Naive thymus-derived CD4-positive, alpha-beta T cell (primary cell): ENCODE measurements at regions not wholly inside any gene's neighbourhood (a gene's known extent, or its start where the extent isn't known, plus 50 kb on each side); places are given as distances from the start of the nearest gene placed in this dataset.

Source experiments
- ATAC-seq: fragments of 150-1000 bp; cut with Tn5 transposase; 2 replicates; pipeline ENCODE4 v1.10.0; 2021; ENCODE audit warnings: mild to moderate bottlenecking, moderate library complexity
- CTCF ChIA-PET: fragments of 350-600 bp; sonication (Branson Sonifier 250); formaldehyde crosslinking; loops from one replicate; lab custom pipeline; 2021; ENCODE audit warnings: antibody characterized with exemption; lab: Charles Lee
- POLR2A ChIA-PET: fragments of 350-600 bp; sonication (Branson Sonifier 250); formaldehyde crosslinking; loops from one replicate; lab custom pipeline; 2021; ENCODE audit warnings: antibody characterized with exemption, inconsistent platforms; lab: Charles Lee
- DNase-seq, 9 donors: peaks; one replicate each; pipeline versions ENCODE4 v3.0.0 to v3.0.0-alpha.2; 2020 to 2022; ENCODE audit warnings: mixed read lengths in 1 of 9
- H3K27ac ChIP-seq: one replicate; pipeline ENCODE4 v1.7.0; 2013; ENCODE audit warnings: mild to moderate bottlenecking, low read depth, low read length, moderate library complexity
- H3K27me3 ChIP-seq, 2 donors: one replicate each; pipeline ENCODE4 v1.7.0; 2013; ENCODE audit warnings: low read length in 2 of 2, mild to moderate bottlenecking in 2 of 2, moderate library complexity in 2 of 2; ENCODE audit not compliant: control insufficient read depth in 2 of 2, insufficient read depth in 2 of 2
- H3K36me3 ChIP-seq, 3 experiments: 1 replicate in 2 of 3; 2 replicates in 1 of 3; pipeline ENCODE4 v1.7.0; 2013; ENCODE audit warnings: low read length in 3 of 3, mild to moderate bottlenecking in 3 of 3, moderate library complexity in 1 of 3; ENCODE audit not compliant: insufficient read depth in 3 of 3, control insufficient read depth in 2 of 3
- H3K4me1 ChIP-seq, 2 donors: one replicate each; pipeline ENCODE4 v1.7.0; 2013; ENCODE audit warnings: low read length in 2 of 2, mild to moderate bottlenecking in 2 of 2, moderate library complexity in 1 of 2; ENCODE audit not compliant: control insufficient read depth in 2 of 2, insufficient read depth in 2 of 2
- H3K4me3 ChIP-seq: 2 replicates; pipeline ENCODE4 v1.7.0; 2013; ENCODE audit warnings: mild to moderate bottlenecking, low read length
- H3K9me3 ChIP-seq, 3 experiments: 1 replicate in 2 of 3; 2 replicates in 1 of 3; pipeline ENCODE4 v1.7.0; 2013; ENCODE audit warnings: low read length in 3 of 3; ENCODE audit not compliant: control insufficient read depth in 2 of 3
- H3K27ac Mint-ChIP-seq, 9 donors: one replicate each; pipeline ENCODE4 v1.8.0; 2020 to 2022; ENCODE audit warnings: mixed read lengths in 9 of 9, mild to moderate bottlenecking in 8 of 9, moderate library complexity in 5 of 9, inconsistent platforms in 2 of 9
- H3K27me3 Mint-ChIP-seq, 5 donors: one replicate each; pipeline ENCODE4 v1.8.0; 2021 to 2022; ENCODE audit warnings: mixed read lengths in 5 of 5, mild to moderate bottlenecking in 1 of 5
- H3K36me3 Mint-ChIP-seq, 5 donors: one replicate each; pipeline ENCODE4 v1.8.0; 2020 to 2022; ENCODE audit warnings: mixed read lengths in 5 of 5, mild to moderate bottlenecking in 3 of 5, inconsistent platforms in 1 of 5
- H3K4me1 Mint-ChIP-seq, 7 donors: one replicate each; pipeline ENCODE4 v1.8.0; 2020 to 2022; ENCODE audit warnings: mixed read lengths in 7 of 7, mild to moderate bottlenecking in 3 of 7, inconsistent platforms in 1 of 7
- H3K4me3 Mint-ChIP-seq, 10 donors: one replicate each; pipeline ENCODE4 v1.8.0; 2020 to 2022; ENCODE audit warnings: mild to moderate bottlenecking in 10 of 10, mixed read lengths in 10 of 10, moderate library complexity in 6 of 10, inconsistent platforms in 2 of 10
- H3K9me3 Mint-ChIP-seq, 11 donors: one replicate each; pipeline ENCODE4 v1.8.0; 2020 to 2022; ENCODE audit warnings: mixed read lengths in 11 of 11, mild to moderate bottlenecking in 4 of 11, inconsistent platforms in 1 of 11, moderate library complexity in 1 of 11
- intact Hi-C, 2 donors: fragments of 100-400 bp; cut with micrococcal nuclease; formaldehyde crosslinking; loops; one replicate each; pipeline ENCODE4 v1.15.1; 2023

DNA sequence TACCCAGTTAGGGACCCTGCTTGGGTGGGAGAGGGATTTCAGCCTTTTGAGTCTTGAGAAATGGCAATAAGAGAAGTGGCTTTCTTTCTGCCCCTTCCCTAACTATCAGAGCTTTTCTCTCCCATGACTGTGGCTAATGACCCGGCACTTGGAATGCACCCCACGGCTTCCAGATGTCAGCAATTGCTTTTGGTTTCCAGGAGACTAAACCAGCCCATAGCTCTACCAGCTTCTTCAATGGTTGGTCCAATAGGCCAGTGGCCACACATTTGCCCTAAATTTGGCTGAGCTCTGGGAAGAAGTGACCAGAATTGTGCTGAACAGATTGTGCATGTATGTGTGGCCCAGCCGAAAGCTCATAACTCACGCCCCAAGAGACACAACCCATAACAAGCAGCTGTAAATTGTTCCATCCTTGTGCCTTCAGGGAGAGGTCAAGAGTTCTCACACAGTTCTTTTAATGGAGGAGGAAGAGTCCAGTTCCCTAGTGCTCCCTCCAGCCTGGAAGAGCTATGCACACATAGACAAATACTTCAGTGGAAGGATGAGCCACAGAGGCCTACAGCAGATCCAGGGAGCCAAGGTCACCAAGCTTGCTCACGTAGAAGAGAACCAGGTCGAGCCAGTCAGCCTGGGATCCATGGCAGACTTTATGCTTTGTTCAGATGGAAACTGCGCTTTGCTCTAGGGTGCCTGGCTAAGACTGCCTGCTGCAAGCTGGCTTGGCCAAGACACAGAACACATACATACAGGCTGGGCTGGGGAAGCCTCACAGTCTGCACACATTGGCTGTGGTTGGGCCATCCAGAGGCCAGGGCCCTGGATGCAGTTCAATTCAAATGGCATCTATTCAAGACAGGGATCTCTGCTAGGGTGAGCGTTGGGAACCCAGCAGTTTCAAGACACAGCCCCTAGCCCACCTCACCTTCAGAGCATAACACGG, 131.8 kb upstream of the HABP2 start:
- no peak overlapping the region for H3K4me3 ChIP-seq
- Mint-ChIP-seq H3K27ac (no peak overlapping the region), H3K4me3 (no peak overlapping the region), H3K36me3 (peaks cover 0 to 4% (median 0%) of the 10 kb centered on the region in 5 donors), H3K27me3 (peaks cover 0 to 39% (median 30%) of the 10 kb centered on the region in 5 donors), H3K4me1 (no peaks in the 10 kb centered on the region), H3K9me3 (peaks cover 5 to 23% (median 12%) of the 10 kb centered on the region in 11 donors)
- no peak for ATAC-seq
- no peaks in the 10 kb centered on the region for H3K9me3 ChIP-seq
- POLR2A ChIA-PET, result no interaction called here
- intact Hi-C loops, result no loop called here
- no peaks in the 10 kb centered on the region for H3K36me3 ChIP-seq
- no peak for DNase-seq
- no peaks in the 10 kb centered on the region for H3K4me1 ChIP-seq
- CTCF ChIA-PET, result interaction anchor here (0.6 kb wide), 2 partner anchors 136 to 930 kb away, joined by 3 read pairs; no protein-coding TSS in a partner anchor
- H3K27ac ChIP-seq, result no peak overlapping the region
- H3K27me3 ChIP-seq, result peaks cover 0 to 3% of the 10 kb centered on the region in 2 donors

- no peak overlapping the region for H3K27ac ChIP-seq
- Mint-ChIP-seq H3K4me3 (no peak overlapping the region), H3K27ac (no peak overlapping the region), H3K27me3 (peaks cover 0 to 33% (median 24%) of the 10 kb centered on the region in 5 donors), H3K9me3 (peaks cover 5 to 23% (median 12%) of the 10 kb centered on the region in 11 donors), H3K4me1 (no peaks in the 10 kb centered on the region), H3K36me3 (peaks cover 0 to 4% (median 0%) of the 10 kb centered on the region in 5 donors)
- DNase-seq (no peak), ATAC-seq (no peak)
- no peaks in the 10 kb centered on the region for H3K9me3 ChIP-seq
- ChIA-PET POLR2A (no interaction called here), CTCF (no interaction called here)
- no peaks in the 10 kb centered on the region for H3K4me1 ChIP-seq
- H3K4me3 ChIP-seq, result no peak overlapping the region
- peaks cover 0 to 3% of the 10 kb centered on the region in 2 donors for H3K27me3 ChIP-seq
- H3K36me3 ChIP-seq, result no peaks in the 10 kb centered on the region
- intact Hi-C loops, result no loop called here
Measured at GRCh38 chr10:113422371-113422770, 130.5 kb upstream of the HABP2 start.

GRCh38 chr10:113423981-113424721, 128.7 kb upstream of the HABP2 start:
- Histone ChIP-seq H3K36me3 (no peaks in the 10 kb centered on the region), H3K4me3 (no peak overlapping the region), H3K4me1 (no peaks in the 10 kb centered on the region), H3K27me3 (peaks cover 0 to 3% of the 10 kb centered on the region in 2 donors), H3K27ac (no peak overlapping the region), H3K9me3 (no peaks in the 10 kb centered on the region)
- intact Hi-C loops, result no loop called here
- POLR2A ChIA-PET, result no interaction called here
- DNase-seq (no peak), ATAC-seq (no peak)
- H3K4me3 Mint-ChIP-seq, result no peak overlapping the region
- peaks cover 0 to 23% (median 18%) of the 10 kb centered on the region in 5 donors for H3K27me3 Mint-ChIP-seq
- H3K9me3 Mint-ChIP-seq, result peaks cover 3 to 17% (median 6%) of the 10 kb centered on the region in 11 donors
- H3K27ac Mint-ChIP-seq, result no peak overlapping the region
- H3K4me1 Mint-ChIP-seq, result no peaks in the 10 kb centered on the region
- H3K36me3 Mint-ChIP-seq, result peaks cover 0 to 4% (median 0%) of the 10 kb centered on the region in 5 donors
- CTCF ChIA-PET, result no interaction called here

GRCh38 chr10:113425008-113425407, 127.8 kb upstream of the HABP2 start:
- CTCF ChIA-PET, result no interaction called here
- no peaks in the 10 kb centered on the region for H3K9me3 ChIP-seq
- no peak overlapping the region for H3K27ac ChIP-seq
- H3K4me1 Mint-ChIP-seq, result no peaks in the 10 kb centered on the region
- intact Hi-C loops, result no loop called here
- H3K4me3 ChIP-seq, result no peak overlapping the region
- ATAC-seq, result no peak
- no peaks in the 10 kb centered on the region for H3K27me3 ChIP-seq
- H3K4me1 ChIP-seq, result no peaks in the 10 kb centered on the region
- no peak overlapping the region for H3K4me3 Mint-ChIP-seq
- DNase-seq, result no peak
- POLR2A ChIA-PET, result no interaction called here
- peaks cover 0 to 22% (median 19%) of the 10 kb centered on the region in 5 donors for H3K27me3 Mint-ChIP-seq
- no peaks in the 10 kb centered on the region for H3K36me3 ChIP-seq
- no peak overlapping the region for H3K27ac Mint-ChIP-seq
- peaks cover 0 to 4% (median 0%) of the 10 kb centered on the region in 5 donors for H3K36me3 Mint-ChIP-seq
- peaks cover 1 to 13% (median 5%) of the 10 kb centered on the region in 11 donors for H3K9me3 Mint-ChIP-seq

DNA sequence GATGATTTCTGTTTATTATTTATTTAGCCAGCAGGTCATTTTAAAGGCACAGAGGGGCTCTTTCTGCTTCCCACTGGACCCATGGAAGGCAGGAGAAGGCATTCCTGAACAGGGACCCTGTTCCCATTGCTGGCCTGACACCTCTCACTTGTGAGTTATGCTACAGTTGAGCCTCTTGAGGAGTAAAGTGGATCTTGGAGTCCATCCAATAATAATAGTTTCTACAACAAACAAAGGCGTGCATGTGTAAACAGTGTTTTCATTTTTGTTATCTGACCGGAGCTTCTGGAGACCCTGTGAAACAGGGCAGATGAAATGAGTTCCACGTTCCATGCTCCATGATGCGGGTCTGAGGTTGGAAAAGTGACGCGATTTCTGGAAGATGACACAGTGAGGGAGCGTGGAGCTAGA, 127.3 kb upstream of the HABP2 start:
- Histone ChIP-seq H3K4me1 (no peaks in the 10 kb centered on the region), H3K4me3 (no peak overlapping the region), H3K9me3 (no peaks in the 10 kb centered on the region), H3K27me3 (no peaks in the 10 kb centered on the region), H3K27ac (no peak overlapping the region), H3K36me3 (no peaks in the 10 kb centered on the region)
- ATAC-seq, result no peak
- no peak for DNase-seq
- Mint-ChIP-seq H3K36me3 (peaks cover 0 to 3% (median 0%) of the 10 kb centered on the region in 5 donors), H3K27me3 (peaks cover 0 to 23% (median 18%) of the 10 kb centered on the region in 5 donors), H3K9me3 (peaks cover 0 to 8% (median under 1%) of the 10 kb centered on the region in 11 donors), H3K4me1 (no peaks in the 10 kb centered on the region), H3K4me3 (no peak overlapping the region), H3K27ac (no peak overlapping the region)
- CTCF ChIA-PET, result no interaction called here
- POLR2A ChIA-PET, result no interaction called here
- intact Hi-C loops, result no loop called here

DNA sequence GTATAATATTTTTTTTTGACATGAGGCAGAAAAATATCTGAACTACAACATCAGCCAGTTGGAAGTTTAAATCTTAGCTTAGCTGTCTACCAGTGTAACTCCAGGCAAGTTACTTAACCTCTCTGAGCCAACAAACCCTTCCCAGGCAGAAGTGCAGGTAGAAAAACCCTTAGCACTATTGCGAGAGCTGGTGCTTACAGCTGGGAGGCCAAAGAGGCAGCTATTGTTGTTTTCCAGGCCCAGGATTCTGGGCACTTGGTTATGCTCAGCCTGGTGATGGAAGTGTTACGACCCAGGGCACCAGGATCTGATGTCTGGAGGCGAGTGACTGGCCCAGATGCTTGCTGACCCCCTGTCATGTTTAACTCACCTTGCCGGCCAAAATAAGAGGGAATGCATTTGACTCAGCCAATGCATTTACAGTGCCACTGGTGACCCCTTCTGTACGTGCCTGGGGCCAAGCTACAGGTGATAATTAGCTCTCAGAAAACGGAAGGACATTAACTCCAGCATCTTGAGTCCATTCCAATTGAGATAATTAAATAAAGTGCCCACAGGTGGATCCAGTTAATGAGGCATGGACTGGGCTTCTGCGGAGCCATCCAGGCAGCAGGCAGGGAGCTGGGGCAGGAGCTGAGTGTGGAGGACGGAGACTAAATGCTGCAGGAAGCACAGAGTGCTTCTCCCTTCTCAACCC, 126.5 kb upstream of the HABP2 start:
- ChIA-PET CTCF (no interaction called here), POLR2A (no interaction called here)
- no peak for DNase-seq
- H3K9me3 Mint-ChIP-seq, result peaks cover 0 to 6% (median under 1%) of the 10 kb centered on the region in 11 donors
- H3K27ac Mint-ChIP-seq, result no peak overlapping the region
- Histone ChIP-seq H3K4me1 (no peaks in the 10 kb centered on the region), H3K9me3 (no peaks in the 10 kb centered on the region), H3K4me3 (no peak overlapping the region), H3K27me3 (no peaks in the 10 kb centered on the region), H3K27ac (no peak overlapping the region), H3K36me3 (no peaks in the 10 kb centered on the region)
- no peak overlapping the region for H3K4me3 Mint-ChIP-seq
- no peak for ATAC-seq
- H3K4me1 Mint-ChIP-seq, result no peaks in the 10 kb centered on the region
- H3K36me3 Mint-ChIP-seq, result peaks cover 0 to 1% (median 0%) of the 10 kb centered on the region in 5 donors
- intact Hi-C loops, result no loop called here
- H3K27me3 Mint-ChIP-seq, result peaks cover 0 to 23% (median 16%) of the 10 kb centered on the region in 5 donors
